Type B pancreatic cell (in vitro differentiated cells): ENCODE measurements at regions not wholly inside any gene's neighbourhood (a gene's known extent, or its start where the extent isn't known, plus 50 kb on each side); places are given as distances from the start of the nearest gene placed in this dataset.

Source experiments
- DNase-seq: peaks from one replicate; pipeline ENCODE4 v3.0.0; 2021; ENCODE audit warnings: mixed read lengths; ENCODE audit not compliant: unreplicated experiment; ENCODE audit errors: extremely low spot score
- H3K27ac Mint-ChIP-seq: 2 replicates; pipeline ENCODE4 v1.8.0; 2021; ENCODE audit warnings: mild to moderate bottlenecking, mixed read lengths
- H3K27me3 Mint-ChIP-seq: 2 replicates; pipeline ENCODE4 v1.8.0; 2021; ENCODE audit warnings: mixed read lengths
- H3K36me3 Mint-ChIP-seq: 2 replicates; pipeline ENCODE4 v1.8.0; 2021; ENCODE audit warnings: mixed read lengths
- H3K4me1 Mint-ChIP-seq: one replicate; pipeline ENCODE4 v1.8.0; 2021; ENCODE audit warnings: mixed read lengths; ENCODE audit not compliant: unreplicated experiment
- H3K4me3 Mint-ChIP-seq: 2 replicates; pipeline ENCODE4 v1.8.0; 2021; ENCODE audit warnings: mild to moderate bottlenecking, mixed read lengths
- H3K9me3 Mint-ChIP-seq: 2 replicates; pipeline ENCODE4 v1.8.0; 2021; ENCODE audit warnings: mixed read lengths
- CTCF ChIP-seq: fragments of 200-600 bp; sonication (generic); conservative IDR thresholded peaks from 2 replicates; pipeline ENCODE4 v1.5.0; 2021; ENCODE audit warnings: antibody characterized with exemption, mild to moderate bottlenecking

GRCh38 chr20:39464238-39464637 lies 502.1 kb downstream of the DHX35 start:
- no peaks in the 10 kb centered on the region for H3K36me3 Mint-ChIP-seq
- peaks cover 6% of the 10 kb centered on the region for H3K4me1 Mint-ChIP-seq
- no peak for TF ChIP-seq CTCF
- no peak for DNase-seq
- peaks cover 5% of the 10 kb centered on the region for H3K27me3 Mint-ChIP-seq
- no peaks in the 10 kb centered on the region for H3K9me3 Mint-ChIP-seq
- no peak overlapping the region for H3K27ac Mint-ChIP-seq
- no peak overlapping the region for H3K4me3 Mint-ChIP-seq

GRCh38 chr20:39462416-39462945 lies 500.3 kb downstream of the DHX35 start:
- Mint-ChIP-seq H3K36me3 (no peaks in the 10 kb centered on the region), H3K4me1 (peaks cover 6% of the 10 kb centered on the region), H3K9me3 (no peaks in the 10 kb centered on the region), H3K27me3 (peaks cover 9% of the 10 kb centered on the region), H3K27ac (no peak overlapping the region), H3K4me3 (no peak overlapping the region)
- TF ChIP-seq CTCF: no peak
- DNase-seq: no peak

- no peak for TF ChIP-seq CTCF
- Mint-ChIP-seq H3K9me3 (no peaks in the 10 kb centered on the region), H3K27ac (no peak overlapping the region), H3K36me3 (no peaks in the 10 kb centered on the region), H3K4me3 (no peak overlapping the region), H3K4me1 (peaks cover 14% of the 10 kb centered on the region), H3K27me3 (peaks cover 8% of the 10 kb centered on the region)
- DNase-seq: no peak
Measured at GRCh38 chr20:39458452-39458851, 496.3 kb downstream of the DHX35 start.

- Mint-ChIP-seq H3K27ac (no peak overlapping the region), H3K4me1 (peaks cover 8% of the 10 kb centered on the region), H3K27me3 (peaks cover 8% of the 10 kb centered on the region), H3K36me3 (no peaks in the 10 kb centered on the region), H3K9me3 (no peaks in the 10 kb centered on the region), H3K4me3 (no peak overlapping the region)
- TF ChIP-seq CTCF: no peak
- DNase-seq: no peak
Measured at GRCh38 chr20:39453890-39454289, 491.7 kb downstream of the DHX35 start.

GRCh38 chr20:39452583-39453340 lies 490.6 kb downstream of the DHX35 start:
- Mint-ChIP-seq H3K36me3 (no peaks in the 10 kb centered on the region), H3K9me3 (no peaks in the 10 kb centered on the region), H3K4me1 (peaks cover 8% of the 10 kb centered on the region), H3K4me3 (no peak overlapping the region), H3K27me3 (peaks cover 4% of the 10 kb centered on the region), H3K27ac (no peak overlapping the region)
- DNase-seq: no peak
- no peak for TF ChIP-seq CTCF
